ENCODE measurements at regions not wholly inside any gene's neighbourhood (a gene's known extent, or its start where the extent isn't known, plus 50 kb on each side); places are given as distances from the start of the nearest gene placed in this dataset.

DNA sequence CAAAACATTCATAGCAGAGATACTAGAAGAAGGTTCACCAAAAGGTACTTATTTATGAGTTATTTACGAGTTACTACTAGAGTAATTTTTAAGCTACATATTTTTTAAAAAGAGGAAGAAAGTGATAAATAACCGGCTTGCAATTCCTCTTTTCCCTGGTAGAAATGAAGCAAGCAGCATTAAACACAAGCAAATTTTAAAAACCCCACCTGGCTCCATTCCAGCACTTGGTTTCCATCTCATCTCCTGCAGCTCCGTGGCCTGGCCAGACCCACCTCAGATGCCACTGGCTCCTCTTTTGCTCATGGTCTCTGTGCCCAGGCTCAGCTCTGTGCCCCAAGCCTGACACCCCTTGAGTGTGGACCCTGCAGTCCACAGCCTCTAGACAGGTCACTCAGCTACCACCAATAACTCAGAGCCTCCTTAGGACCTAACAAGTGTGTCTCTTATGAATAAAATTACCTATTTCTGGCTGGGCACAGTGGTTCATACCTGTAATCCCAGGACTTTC lies 479.5 kb downstream of the TNS3 start:
- DNase-seq (ENCODE audit: low read depth) = no peak
- in situ Hi-C loops (cut with HindIII; ENCODE audit: low pct_unique_long_range_greater_than_20kb, low sequenced_read_pairs) = no loop called here

DNA sequence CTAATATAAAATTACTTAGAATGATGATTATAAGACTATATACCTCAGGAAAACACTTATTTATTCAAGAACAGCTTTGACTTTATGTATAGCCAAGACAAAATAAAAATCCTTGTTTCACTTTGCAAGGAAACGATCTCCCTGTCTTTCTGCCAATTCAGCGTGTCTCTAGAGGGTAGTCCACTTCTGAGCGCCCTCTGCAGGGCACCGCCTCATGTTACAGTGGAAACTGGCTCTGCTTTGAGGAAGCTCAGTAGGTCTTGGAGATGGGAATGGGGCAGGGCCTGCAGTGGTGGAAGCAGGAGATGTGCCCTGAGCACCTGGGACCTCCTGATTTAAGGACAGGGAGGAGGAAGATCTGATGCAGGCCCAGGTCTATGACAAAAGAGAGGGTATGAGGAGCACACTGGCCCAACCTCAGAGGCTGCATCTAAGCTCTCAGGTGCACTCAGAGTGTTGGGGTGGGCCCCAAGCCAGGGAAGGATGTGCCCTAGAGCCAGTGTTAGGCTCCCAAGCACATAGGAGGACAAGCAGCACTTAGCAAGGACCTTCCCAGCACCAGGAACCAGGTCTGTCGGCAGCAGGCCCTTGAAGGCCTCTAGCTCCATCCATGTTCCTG lies 481.0 kb downstream of the TNS3 start:
- in situ Hi-C loops (cut with HindIII; ENCODE audit: low pct_unique_long_range_greater_than_20kb, low sequenced_read_pairs) = no loop called here
- peak; percentile 38 for DNase-seq (ENCODE audit: low read depth)

DNA sequence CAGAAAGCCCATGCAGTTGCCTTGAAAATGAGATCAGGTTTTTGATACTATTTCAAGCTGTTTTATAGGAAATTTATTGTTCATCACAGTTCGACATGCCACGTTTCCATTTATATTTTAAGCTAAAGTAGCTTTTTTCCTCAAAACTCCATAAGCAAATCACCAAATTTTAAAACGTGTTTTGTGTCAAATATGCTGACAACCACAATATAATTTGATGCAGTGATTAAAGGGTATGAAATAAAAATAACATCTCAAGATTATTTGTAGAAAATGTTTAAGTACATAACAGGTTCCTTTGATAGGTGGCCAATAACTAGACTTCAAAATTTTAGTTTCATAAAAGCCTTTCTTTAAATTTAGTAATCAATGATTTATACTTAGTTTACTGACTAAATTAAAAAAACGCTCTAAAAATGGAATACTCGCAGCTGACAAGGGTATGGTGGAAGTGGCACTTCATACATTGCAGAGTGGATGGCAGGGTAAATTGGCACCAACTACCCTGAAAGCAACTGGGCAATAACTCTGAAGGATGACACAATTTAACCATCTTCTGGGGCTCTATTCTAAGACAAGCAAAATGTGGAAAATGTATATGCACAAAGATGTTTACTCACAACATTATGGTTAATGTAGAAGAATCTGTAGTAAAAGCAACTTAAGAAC lies 481.6 kb downstream of the TNS3 start:
- DNase-seq (ENCODE audit: low read depth) = no peak
- in situ Hi-C loops (cut with HindIII; ENCODE audit: low pct_unique_long_range_greater_than_20kb, low sequenced_read_pairs) = no loop called here

DNA sequence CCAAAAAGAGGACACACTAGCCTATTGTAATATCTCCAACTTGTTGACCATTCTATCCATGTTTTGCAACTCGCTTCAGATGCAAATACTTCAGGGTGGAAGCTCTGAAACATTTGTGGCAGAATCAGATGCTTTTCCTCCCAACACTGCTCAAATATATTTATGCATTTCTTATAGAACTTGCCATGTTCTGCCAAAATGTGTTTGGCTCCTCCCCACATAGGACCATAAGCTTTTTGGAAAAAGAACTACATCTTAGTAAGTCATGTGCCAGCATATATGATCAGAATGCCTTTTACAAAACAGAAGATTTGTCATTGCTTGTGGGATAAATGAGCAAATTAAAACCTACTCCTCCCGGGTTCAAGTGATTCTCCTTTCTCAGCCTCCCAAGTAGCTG lies 484.5 kb downstream of the TNS3 start:
- in situ Hi-C loops (cut with HindIII; ENCODE audit: low pct_unique_long_range_greater_than_20kb, low sequenced_read_pairs) = no loop called here
- no peak for DNase-seq (ENCODE audit: low read depth)

DNA sequence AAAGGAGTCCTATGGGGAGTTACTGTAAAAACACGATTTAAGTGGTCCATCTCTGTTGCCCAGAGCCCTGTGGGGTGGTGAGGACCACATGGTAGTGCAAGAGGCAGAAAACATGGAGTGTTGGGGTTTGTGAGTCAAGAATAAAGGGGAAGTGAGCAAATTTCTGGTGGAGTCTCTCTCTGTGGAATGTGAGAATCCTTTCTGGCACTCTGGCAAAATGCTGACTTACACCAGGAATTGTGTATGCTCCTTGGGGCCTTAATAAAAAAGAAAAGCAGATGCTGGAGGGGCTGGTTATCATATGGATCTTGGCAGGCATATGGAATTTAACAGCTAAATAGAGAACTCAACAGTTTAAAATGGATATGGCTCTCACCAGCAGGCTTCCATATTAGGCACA lies 486.0 kb downstream of the TNS3 start:
- in situ Hi-C loops (cut with HindIII; ENCODE audit: low pct_unique_long_range_greater_than_20kb, low sequenced_read_pairs) = no loop called here
- DNase-seq (ENCODE audit: low read depth) = no peak

DNA sequence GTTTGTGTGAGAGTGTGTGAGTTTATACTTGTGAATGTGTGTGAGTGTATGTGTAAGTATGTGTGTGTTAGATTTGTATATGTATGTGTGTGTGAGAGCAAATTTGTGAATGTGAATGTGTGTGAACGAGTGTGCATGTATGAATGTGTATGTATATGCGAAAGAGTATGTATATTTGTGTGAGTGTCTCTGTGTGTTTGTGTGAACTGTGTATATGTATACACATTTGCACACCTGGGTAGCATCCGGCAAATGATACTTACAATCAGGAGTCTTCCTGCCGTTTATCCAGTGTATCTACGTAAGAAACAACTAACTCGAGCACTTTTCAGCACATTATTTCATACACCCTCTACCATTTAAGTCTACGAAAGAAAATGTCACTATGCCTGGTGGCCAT lies 487.4 kb downstream of the TNS3 start:
- in situ Hi-C loops (cut with HindIII; ENCODE audit: low pct_unique_long_range_greater_than_20kb, low sequenced_read_pairs) = no loop called here
- DNase-seq (ENCODE audit: low read depth) = no peak

DNA sequence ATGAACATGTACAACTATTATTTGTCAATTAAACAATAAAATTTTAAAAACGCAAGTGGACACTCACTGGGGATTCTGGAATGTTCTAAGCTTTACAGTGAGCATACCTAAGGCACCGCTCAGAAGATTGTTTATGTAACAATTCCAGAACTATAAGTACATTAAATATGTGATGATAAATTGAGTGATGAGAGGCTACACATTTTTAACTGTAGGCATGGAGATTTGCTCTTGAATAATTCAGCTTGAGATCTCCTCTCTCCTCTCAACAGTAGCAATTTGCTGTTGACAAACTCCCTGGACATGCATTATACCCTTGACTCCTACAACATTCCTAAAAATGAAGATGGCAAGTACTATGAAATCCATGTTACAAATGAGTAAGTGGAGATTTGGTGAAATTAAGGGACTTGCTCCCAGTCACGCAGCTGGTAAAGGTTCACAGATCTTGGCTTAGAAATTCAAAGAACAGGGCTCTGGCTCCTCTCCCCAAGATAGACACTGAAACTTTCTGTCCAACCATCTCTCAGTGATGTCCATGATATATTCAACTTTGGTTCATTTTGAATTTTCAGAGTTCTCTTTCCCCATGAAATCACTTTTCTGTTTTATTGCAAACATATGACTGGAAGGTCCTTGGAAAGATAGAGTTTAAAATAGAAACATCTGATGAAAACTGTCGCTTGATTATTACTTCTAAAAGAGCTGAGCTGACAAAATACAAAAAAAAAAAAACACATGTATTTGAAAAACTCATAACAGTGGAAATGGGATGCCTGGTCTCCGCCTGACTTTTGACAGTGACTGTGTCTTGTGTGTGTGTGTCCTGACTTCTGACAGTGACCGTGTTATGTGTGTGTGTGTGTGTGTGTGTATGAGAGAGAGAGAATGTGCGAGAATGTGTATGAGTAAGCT lies 488.3 kb downstream of the TNS3 start:
- no peak for DNase-seq (ENCODE audit: low read depth)
- in situ Hi-C loops (cut with HindIII; ENCODE audit: low pct_unique_long_range_greater_than_20kb, low sequenced_read_pairs) = no loop called here

DNA sequence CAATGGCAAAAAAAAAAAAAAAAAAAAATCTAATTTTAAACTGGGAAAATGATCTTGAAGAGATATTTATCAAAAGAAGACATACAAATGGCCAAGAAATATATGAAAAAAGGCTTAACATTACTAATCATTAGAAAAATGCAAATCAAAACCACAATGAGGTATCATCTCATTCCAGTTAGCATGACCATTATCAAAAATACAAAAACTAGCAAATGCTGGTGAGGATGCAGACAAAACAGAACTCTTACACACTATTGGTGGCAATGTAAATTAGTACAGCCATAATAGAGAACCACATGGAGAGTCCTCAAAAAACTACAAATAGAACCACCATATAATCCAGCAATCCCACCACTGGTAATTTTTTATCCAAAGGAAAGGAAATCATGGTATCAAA lies 489.6 kb downstream of the TNS3 start:
- in situ Hi-C loops (cut with HindIII; ENCODE audit: low pct_unique_long_range_greater_than_20kb, low sequenced_read_pairs) = no loop called here
- DNase-seq (ENCODE audit: low read depth) = no peak

DNA sequence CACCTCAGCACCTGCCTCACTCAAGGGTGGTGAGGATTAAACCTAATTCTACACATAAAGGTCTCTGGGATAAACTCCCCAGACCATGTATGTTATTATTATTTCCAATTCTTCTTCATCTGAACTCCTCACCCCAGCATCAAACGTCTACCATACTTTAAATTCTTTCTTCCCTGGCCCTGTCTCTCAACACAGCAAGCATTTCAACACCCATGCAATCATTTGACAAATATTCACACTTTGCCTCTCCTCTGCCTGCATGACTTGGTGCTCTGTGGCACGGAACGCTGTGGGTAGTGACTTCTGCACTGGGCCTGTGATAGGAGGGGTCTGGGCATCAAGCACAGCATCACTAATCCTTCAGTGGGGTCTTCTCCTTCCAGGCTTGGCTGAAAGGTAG lies 490.8 kb downstream of the TNS3 start:
- DNase-seq (ENCODE audit: low read depth) = peak; percentile 31
- in situ Hi-C loops (cut with HindIII; ENCODE audit: low pct_unique_long_range_greater_than_20kb, low sequenced_read_pairs) = no loop called here

DNA sequence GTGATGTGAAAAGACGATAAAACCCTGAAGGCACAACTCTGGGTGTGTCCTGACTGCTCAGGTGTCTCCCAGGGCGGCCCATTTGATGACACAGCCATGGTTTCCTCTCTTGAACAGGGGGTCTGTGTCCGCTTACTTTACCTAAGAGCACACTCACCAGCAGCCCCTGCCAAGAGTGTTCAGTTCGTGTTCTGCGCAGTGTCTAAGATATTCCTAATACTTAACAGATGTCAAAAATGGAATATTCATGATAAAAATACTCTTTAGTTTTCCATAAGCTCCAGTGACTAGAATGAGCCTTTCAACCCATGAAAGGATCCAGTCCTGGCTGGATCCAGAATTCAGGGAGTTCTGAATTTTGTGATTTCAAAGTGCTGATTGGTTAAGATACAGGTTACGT lies 492.4 kb downstream of the TNS3 start:
- DNase-seq (ENCODE audit: low read depth) = no peak
- in situ Hi-C loops (cut with HindIII; ENCODE audit: low pct_unique_long_range_greater_than_20kb, low sequenced_read_pairs) = no loop called here

DNA sequence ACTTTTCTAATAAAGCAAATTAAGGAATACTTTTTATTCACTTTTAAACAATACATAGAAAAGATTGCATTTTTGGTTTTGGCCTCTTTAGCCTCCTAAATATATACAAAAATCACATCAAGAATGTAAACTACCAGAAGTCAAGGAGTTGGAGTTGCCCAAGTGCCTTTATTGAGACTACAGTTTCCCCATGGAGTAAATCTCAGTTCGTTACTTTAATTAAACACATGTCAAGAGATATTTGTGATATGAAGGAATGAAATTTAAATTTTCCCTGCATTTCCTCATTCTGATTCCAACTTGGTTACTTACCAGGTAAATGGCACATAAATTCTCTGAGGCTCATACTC lies 492.9 kb downstream of the TNS3 start:
- in situ Hi-C loops (cut with HindIII; ENCODE audit: low pct_unique_long_range_greater_than_20kb, low sequenced_read_pairs) = no loop called here
- DNase-seq (ENCODE audit: low read depth) = no peak

DNA sequence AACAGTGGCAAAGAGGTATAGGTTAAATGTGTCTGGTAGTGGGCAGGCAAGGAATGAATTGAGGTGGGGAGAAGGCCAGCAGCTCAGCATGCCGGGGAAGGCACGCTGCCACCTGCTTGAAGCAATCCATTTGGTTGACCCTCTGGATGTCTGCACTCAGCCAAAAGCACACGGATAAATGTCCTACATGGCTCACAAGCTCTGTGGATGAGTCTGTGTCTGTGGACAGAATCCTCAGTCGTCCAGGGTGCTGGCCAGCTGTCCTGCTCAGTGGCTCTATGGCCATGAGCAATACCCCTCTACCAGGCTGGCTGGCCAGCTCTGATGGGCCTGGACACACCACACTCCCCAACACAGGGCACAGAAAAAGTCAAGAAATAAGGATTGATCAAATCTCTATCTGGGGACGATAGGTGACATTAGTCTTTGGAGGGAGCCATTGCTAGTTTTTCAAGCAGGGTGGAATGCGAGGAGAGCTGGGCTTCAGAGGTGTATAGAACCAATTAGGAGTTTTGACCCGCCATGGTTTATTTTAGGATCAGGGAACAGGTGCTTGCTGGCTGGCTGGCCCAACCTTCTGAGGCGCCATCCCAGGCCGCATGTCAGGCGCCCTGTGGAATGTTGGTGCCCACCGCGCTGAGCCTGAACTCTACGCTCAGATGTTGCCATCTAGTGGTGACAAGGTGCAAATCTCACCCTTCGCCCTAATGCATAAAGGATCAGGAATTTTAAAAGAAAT lies 493.4 kb downstream of the TNS3 start:
- DNase-seq (ENCODE audit: low read depth) = peak; percentile 54

DNA sequence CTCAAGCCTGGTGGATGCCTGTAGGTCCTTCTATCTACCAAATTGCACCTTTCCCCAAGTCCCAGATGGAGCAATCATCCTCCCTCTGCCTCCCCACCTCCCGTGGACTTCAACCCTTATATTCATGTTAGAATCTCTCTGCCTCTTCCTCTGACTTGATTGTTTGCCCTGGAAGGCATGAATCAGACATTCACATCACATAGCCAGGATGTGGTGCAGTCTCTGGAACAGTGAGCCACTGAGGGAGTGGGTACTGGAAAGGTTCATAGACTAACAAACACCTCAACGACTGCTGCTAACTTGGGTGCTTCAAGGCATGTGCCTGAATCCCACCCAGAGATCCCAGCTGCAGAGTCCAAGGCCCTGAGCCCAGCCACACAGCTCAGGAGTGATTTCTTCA lies 494.0 kb downstream of the TNS3 start:
- in situ Hi-C loops (cut with HindIII; ENCODE audit: low pct_unique_long_range_greater_than_20kb, low sequenced_read_pairs) = no loop called here
- DNase-seq (ENCODE audit: low read depth) = peak; percentile 54

More for the DNA sequence above, 493.4 kb downstream of the TNS3 start:
- in situ Hi-C loops (cut with HindIII; ENCODE audit: low pct_unique_long_range_greater_than_20kb, low sequenced_read_pairs) = no loop called here

DNA sequence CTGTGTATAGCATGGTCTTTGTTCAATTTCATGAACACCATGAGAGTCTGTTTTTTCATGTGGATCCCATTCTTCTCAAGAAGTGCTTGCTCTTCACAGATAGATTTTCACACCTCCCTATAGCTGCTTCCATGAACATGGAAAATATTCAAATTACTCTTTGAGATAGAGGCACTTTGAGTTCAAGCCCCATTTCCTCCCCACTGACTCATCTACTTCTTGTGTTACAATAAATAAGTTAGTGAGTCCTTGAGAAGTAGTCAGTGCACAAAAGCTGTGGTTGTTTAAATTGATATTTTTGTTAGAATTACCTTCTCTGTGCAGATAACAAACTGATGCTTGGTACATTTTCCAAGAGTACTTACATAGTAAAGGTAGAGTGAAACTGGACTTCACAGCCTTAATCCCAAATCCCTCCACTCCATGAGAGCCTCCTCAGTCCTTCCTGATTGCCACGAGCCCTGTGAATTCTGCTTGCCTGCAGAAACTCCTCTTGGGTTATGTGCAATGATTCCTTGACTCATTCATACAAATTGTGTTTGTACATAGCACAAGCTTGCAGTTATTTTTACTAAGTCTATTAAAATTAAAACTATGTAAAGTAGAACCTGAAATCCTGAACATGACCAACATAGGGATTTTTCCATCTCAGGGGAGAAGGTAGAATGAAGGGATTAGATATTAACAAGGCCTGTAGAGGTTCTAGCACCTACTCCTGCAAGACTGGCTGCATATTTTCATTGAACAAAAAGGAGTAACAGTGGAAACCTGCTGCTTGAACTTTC lies 496.2 kb downstream of the TNS3 start:
- in situ Hi-C loops (cut with HindIII; ENCODE audit: low pct_unique_long_range_greater_than_20kb, low sequenced_read_pairs) = no loop called here

DNA sequence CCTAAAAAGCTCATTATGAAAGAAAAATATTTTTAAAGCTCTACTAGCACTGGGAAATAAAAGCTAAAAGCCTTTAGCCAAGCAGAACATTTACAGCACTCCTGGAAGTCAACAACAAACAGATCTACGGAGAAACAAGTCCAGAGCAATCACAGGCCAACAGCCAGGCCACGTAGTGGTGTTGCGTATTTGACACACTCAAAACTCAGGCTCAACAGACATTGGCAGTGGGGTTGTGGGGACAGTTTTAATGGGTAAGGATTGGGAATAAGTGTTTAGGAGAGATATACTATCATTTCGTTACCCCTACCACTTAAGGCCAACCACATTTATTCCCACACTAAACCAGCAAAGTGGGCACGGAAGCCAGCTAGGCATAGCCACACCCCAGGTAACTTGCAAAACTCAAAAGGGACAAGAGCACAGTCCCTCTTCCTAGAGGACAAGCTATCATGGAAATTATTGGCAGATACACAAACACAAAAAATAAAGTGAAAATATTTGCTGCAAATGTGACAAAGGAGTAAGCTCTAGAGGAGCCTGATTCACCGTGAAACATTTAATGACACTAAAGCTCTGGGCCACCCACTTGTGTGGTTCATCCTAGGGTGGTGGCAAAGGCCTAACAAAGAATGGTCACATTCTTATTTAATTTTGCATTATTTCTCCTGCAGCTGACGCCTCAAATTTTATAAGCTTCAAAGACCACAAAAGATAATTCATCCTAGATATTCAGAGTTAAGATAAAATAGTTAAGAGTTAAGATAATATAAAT lies 498.2 kb downstream of the TNS3 start:
- DNase-seq (ENCODE audit: low read depth) = no peak
- in situ Hi-C loops (cut with HindIII; ENCODE audit: low pct_unique_long_range_greater_than_20kb, low sequenced_read_pairs) = no loop called here

More for the DNA sequence above, 496.2 kb downstream of the TNS3 start:
- DNase-seq (ENCODE audit: low read depth) = no peak

DNA sequence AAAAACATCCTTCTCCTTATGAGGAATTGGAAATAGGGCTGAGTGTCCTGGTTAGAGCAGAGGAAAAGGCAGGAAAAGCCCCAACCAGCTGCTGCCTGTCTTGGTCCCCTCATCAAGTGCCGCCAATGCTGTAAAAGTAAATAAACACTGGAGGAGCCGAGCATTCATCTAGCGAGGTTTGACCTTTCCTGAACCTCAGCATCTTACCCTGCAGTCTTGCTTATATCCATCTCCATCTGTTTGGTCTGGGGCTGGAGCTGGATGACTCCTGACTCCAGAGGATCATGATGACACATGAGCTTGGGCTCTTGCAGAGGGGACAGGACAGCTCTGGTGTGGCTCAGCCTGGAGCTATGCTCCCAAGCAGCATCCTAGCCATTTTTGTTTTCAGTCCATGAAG lies 501.1 kb downstream of the TNS3 start:
- DNase-seq (ENCODE audit: low read depth) = peak; percentile 13
- in situ Hi-C loops (cut with HindIII; ENCODE audit: low pct_unique_long_range_greater_than_20kb, low sequenced_read_pairs) = no loop called here

DNA sequence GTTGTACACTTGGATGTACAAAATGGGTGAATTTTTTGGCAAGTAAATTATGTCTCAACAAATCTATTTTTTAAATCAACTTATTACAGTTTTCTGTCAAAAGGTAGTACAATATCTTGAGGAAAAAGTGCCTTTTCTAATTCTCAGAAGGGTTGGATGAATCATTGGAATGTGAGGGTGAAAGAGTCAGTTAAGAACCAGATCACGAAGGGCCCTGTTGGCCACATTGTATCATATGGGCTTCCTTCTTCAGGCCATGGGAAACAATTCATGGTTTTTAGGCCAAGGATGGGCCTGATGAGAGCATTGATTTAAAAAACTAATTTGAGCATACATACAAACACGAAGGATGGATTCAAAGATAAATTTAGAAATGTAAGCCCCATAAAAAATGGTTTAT lies 503.7 kb downstream of the TNS3 start:
- in situ Hi-C loops (cut with HindIII; ENCODE audit: low pct_unique_long_range_greater_than_20kb, low sequenced_read_pairs) = no loop called here
- DNase-seq (ENCODE audit: low read depth) = no peak

All from Caki2 (cell line).